ENCODE measurements at regions not wholly inside any gene's neighbourhood (a gene's known extent, or its start where the extent isn't known, plus 50 kb on each side); places are given as distances from the start of the nearest gene placed in this dataset.
A peak's percentile ranks its signal among the peaks of the same experiment; 100 is the strongest.

DNA sequence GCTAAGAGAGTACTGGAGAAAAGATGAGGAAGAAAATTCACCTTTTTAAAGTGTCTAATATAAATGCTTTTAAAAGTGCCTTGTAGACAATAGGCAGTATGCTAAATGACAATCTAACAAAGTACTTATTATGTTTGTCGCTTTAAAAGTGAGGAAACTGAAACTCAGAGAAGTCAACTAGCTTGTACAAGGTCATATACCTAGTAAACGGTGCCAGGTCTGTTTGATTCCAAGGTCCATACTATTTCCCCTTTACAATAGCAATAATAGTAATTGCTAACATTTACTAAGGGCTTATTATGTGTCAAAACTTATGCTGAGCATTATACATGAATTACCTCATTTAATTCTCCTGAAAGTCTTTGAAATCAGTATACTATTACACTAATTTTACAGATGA is 328.6 kb upstream of the SLC24A2 start:
- no peak for DNase-seq (ENCODE audit: low spot score)

DNA sequence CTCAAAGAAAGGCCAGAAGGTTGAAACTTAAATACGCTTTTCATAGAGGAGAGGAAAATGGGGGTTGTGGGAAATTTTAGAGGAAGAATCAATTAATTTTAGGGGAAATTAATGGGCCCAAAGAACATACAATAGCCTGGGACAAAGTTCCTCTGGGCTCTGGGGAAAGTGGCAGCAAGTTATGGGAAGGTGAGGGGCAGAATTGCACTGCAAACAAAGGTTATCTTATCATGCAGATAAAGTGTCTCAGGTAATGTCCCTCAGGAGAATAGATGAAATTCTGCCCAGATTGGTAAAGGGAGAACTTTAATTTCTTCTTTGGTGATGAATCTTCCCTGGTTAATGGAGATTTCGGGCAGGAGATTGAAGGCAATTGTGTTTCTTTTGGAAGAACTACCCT is 326.1 kb upstream of the SLC24A2 start:
- no peak for DNase-seq (ENCODE audit: low spot score)

DNA sequence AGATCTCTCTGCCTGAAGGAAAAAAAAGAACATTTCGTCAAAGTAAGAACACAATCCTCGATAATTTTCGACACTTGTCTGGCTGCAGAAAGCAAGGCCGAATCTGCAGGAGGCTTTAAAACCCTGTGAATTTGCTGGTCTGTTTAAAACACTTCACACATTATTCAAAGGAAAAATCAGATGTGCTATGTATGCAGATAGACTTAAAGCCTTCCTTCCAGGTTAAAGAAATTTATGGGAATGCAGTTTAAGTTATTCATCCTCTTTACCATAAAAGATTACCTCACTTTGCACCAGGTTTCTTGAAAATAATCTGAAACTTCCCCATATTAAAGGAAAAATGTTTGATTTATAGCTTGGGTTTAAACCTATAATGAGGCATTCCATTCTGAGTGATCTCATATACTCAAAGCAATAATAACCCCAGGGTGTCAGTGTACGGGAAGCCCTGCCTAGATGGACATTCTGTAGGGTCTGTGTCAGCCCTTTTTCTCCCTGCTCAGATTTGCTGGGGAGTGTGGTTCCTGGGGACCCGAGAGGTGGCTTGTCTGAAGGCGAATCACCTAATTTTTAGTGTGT is 323.5 kb upstream of the SLC24A2 start:
- no peak for DNase-seq (ENCODE audit: low spot score)

DNA sequence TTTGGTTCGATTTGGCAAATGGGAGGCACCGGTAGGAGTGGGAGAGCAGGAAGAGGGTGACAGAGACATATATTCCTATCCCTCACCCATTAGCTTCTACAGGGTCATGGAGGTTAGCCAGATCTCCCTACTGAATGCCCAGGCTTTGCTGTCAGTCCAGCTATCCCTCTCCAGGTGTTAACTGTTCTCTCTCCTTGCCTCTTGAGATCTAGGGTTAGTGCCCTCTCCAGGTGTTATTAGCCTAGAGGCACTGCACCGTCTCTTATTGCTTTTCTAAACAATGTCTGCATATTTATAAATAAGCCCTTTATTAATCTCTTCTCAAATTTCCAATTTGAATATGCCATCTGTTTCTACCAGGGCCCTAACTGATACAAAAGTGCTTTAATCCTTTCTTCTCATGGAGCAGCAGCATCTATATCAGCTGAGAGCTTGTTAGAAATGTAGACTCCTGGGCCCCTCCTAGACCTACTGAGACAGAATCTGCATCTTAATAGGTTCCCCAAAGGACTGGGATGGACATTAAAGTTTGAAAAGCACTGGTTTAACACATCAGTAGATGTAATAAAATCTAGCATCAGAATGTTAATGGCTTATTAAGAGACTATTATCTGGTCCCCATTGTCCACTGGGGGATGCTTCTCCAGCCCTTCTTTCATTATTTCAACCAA is 322.5 kb upstream of the SLC24A2 start:
- DNase-seq (ENCODE audit: low spot score): no peak

DNA sequence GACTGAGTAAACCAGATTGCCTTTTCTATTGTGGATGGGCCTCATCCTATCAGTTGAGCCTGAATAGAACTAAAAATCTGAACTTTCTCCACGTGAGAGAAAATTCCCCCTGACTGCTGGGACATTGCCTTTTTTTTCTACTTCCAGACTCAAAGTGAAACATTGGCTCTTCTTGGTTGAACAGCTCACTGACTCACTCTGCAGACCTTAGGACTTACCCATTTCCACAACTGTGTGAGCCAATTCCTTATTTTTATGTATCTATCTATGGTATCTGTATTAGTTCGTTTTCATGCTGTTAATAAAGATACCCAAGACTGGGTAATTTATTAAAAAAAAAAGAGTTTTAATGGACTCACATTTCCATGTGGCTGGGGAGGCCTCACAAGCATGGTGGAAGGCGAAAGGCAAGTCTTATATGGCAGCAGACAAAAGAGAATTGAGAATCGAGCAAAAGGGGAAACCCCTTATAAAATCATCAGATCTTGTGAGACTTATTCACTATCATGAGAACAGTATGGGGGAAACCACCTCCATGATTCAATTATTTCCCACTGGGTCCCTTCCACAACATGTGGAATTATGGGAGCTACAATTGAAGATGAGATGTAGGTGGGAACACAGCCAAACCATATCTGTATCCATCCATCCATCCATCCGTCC is 306.7 kb upstream of the SLC24A2 start:
- no peak for DNase-seq (ENCODE audit: low spot score)

DNA sequence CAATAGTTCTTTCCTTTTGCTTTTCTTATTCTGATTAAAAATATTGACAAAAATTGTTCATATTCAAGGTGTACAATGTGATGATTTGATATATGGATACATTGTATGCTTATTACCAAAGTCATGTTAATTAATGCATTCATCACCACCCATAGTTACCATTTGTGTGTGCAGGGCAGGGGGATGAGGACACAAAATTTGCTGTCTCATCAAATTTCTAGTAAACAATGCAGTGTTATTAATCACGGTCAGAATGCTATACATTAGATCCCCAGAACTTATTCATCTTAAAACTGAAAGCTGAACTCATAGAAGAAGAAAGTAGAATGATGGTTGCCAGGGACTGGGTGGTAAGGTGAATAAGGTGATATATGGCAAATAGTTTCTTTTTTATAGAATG is 303.7 kb upstream of the SLC24A2 start:
- no peak for DNase-seq (ENCODE audit: low spot score)

DNA sequence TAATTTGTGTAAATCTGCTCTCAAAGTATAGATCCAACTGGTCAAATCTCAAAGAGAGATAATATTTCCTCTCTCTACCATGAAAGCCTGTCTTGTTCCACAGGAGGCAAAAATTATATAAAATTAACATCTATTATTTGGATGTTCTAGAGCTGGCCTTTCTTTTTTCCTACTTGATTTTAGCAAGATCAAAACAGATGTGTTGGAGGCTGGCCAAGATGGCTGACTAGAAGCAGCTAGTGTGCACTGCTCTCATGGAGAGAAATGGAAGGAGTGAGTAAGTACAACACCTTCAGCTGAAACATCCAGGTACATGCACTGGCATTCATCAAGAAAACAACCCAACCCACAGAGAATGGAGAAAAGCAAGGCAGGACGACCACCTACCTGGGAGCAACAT is 298.6 kb upstream of the SLC24A2 start:
- no peak for DNase-seq (ENCODE audit: low spot score)

DNA sequence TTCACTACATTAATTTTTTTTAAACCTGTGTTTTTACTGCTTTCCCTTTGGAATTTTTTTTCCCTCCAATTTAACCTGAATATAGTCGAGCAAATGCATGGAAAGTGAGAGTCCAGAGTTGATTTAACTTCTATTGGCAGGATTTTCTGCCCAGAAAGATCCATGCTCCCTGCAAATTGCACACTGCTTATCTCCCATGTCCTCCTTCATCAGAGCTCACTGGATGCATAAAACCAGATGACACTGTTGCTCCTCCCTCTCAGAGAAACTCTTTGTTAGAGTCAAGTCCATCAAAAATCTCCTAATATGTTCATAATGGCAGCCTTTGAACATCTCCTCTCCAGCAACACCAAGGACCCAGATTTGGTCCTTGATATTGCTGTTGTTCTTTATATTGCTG is 297.0 kb upstream of the SLC24A2 start:
- DNase-seq (ENCODE audit: low spot score): no peak

DNA sequence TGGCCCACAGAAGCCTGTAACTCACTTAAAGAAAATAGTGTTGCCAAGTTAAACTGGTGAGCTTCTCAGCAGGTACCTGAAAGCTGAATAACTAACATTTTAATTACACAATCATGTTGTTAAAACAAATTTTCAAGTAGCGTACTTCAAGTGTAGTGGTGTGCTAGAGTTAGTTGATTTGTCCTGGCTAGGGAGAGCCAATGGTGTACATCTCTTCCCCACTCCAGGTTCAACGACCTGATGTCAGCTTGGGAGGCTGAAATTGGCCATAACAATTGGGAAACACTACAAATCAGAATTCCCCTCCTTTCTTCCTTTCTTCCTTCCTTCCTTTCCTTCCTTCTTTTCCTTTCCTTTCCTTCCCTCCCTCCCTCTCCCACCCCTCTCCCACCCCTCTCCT is 295.3 kb upstream of the SLC24A2 start:
- DNase-seq (ENCODE audit: low spot score): no peak

DNA sequence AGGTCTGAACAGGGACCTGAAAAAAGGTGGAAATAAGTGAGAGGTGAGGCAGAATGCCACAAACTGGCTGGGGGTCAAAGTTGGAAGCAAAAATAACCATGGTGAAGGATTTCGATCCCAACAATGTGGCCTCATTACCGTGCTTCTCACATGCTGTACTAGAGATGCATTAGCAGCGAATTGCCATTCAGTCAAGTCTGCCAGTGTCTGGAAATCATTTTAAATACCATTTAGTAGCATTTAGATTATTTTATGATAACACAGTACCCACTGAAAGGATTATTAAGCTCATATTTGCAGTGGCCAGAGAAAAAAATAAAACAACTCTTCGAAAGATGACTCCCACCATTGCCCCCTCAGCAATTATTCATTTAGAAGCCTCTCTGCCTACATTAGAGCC is 294.6 kb upstream of the SLC24A2 start:
- DNase-seq (ENCODE audit: low spot score): no peak

DNA sequence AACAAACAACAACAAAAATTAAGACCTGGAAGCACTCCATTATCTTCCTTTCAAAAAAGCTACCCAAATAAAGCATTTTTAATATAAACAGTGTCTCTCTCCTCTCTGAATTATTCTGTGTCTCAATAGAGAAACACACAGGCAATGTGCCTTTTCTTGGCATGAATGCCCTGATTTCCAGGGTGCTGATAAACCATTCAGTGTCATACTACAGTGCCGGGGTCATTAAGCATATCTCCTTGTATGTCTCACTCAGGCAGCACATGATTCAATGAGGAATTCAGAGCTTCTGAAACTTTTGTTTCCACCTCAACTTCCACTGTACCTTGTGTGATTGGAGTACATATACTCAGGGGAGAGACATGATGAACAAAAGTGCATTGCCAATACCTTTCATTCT is 294.0 kb upstream of the SLC24A2 start:
- no peak for DNase-seq (ENCODE audit: low spot score)

DNA sequence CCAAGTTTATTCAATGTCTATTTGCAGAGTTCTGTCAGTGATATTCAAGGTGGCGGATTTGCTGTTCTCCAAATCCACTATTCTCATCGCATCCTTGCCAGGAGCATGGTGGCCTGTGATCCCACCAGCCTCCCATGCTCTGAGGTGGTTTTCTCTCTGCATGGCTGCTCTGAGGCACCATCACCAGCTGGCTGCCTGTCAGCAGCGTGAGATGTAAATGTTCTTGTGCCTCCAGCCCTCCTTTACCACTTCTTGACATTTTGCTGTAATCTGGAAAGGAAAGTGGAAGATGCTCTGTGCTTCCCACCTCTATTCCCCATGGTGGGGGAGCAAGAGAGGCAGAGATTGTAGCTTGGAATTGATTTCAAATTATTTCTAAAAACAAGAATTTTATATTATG is 293.6 kb upstream of the SLC24A2 start:
- DNase-seq (ENCODE audit: low spot score): no peak

DNA sequence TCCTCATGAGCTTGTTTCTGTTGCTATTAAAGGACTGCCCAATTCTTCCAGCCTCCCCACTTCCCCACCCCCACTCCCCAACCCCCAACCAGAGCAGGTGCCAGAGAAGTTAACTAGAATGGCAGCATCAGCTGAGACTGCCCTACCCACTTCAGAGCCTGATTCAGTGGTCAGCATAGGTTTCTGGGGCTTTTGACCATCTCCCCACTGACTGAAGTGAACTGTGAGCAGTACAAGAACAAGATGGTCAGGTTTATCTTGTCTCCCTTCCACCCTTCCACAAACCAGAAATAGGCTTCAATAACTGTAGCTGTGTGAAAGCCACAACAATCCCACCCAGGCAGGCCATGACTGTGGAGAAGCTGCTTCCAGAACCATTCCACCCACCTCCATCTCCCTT is 289.4 kb upstream of the SLC24A2 start:
- no peak for DNase-seq (ENCODE audit: low spot score)

DNA sequence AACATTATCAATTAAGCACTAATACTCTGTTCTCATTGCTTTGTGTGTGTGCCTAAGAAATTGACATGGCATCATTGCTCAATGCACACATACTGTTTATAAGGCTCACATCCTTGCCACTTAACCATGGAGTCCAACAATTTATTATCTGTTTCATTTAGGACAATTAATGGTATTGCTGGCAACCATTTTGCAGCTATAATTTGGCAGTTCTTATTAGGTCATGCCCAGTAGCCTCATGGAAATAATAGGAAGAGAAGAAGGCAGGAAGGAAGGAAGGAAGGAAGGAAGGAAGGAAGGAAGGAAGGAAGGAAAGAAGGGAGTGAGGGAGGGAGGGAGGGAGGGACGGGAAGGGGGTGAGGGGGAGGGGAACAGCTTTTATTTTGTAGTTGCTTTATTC is 285.5 kb upstream of the SLC24A2 start:
- no peak for DNase-seq (ENCODE audit: low spot score)

DNA sequence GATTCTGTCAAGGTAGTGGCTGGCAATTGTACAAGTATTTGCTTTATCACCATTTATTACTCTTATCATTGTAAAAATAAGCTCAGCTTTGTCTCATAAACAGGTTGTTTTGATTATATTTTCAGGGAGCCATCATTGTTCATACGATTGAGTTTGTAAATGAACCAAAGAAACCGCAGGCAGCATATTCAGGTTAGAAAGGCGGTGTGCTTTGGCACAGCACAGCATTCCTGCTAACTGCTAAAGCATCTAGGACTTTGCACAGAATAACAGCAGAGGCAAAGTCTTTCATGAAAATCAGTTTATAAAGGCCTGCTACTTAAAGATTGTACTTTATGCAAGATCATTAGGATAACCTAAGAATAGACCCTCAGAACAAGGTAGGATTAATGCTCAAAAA is 281.5 kb upstream of the SLC24A2 start:
- no peak for DNase-seq (ENCODE audit: low spot score)

DNA sequence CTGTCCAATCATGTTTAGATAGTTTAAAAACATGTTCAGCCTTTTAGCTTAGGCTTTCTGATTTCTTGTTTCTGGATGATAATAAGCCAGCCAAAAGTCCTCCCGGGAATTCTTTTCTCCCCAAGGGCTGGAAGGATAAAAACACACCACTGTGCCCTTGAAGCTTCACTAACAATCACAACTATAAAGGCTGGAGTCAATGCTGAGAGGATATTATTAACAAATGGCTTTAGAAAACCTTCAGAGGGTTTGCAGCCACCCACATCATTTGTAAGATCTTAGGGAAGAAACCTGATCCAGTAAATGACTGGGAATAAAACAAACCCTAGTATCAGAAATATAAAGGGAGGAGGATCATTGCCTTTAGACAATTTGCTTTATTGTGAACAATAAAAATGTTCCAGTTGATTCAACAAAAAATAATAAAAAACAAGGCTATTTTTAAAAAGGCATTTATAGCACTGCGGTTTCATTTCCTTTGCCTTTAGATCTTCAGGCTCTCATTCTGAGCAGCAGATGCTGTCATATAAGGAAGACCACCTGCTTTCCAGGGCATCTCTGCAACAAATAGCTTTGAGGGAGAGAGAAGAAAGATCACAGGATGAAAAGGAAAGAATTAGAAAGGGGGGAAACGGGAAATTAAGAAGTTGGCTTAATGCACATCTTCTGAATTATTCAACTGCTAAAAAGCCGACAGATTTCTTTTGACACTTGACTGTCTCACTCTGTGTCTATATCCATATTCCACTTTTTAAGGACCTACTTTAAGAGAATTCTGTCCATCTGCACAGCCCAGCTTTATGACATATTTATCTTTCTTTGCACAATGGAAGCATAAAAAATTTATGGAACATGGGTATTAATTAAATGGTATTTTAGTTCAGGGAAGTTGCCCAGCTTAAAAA is 277.2 kb upstream of the SLC24A2 start:
- no peak for DNase-seq (ENCODE audit: low spot score)

DNA sequence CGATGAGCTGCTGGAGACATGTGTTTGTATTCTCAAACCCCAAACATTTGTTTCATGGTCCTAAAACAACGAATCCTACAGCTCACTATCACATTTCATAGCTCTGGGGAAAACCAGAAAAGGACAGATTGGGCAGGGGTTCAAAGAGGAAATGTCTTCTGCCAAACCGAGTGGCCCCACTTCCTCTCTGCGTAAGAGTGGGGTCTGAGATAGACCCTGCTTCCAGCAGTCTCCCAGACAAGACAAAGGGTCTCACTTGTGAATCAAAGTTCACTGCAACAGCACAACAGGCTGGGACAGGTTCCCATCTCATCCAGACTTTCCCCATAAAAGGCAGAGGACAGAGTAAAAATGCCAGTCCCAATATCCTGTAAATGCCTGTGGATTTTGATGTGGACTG is 276.2 kb upstream of the SLC24A2 start:
- no peak for DNase-seq (ENCODE audit: low spot score)

DNA sequence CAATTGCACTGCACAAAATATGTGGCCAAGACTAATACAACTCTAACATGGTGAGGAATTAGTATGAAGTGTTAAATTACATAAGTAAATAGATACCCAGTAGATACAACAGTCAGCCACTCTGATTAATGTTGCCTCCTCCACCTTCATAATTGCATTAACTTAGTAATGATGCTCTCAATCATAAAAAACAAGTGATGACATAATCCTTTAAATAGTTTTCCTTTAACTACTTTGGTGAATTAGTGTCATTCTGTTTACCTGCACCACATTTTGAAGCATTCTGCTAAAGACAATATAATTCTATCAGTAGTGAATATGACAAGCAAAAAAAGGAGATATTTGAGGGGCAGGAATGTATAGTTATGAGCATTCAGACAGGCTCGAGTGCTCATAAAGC is 265.9 kb upstream of the SLC24A2 start:
- DNase-seq (ENCODE audit: low spot score): no peak

DNA sequence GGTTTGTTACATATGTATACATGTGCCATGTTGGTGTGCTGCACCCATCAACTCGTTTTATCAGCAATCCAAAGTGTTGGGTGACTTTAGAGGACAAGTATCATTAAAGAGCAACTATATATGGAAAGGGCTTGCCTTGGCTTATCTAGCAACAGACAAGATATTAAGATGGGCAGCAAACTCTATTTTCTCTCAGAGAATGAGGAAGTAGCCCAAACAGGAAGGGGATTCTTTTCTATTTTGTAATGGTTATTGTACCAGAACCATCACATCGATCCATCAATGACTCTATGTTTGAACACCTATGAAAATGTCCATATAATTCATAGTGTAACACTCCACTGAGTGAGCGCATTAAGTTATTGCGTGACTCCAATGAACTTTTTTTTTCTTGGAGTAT is 260.1 kb upstream of the SLC24A2 start:
- DNase-seq (ENCODE audit: low spot score): no peak

DNA sequence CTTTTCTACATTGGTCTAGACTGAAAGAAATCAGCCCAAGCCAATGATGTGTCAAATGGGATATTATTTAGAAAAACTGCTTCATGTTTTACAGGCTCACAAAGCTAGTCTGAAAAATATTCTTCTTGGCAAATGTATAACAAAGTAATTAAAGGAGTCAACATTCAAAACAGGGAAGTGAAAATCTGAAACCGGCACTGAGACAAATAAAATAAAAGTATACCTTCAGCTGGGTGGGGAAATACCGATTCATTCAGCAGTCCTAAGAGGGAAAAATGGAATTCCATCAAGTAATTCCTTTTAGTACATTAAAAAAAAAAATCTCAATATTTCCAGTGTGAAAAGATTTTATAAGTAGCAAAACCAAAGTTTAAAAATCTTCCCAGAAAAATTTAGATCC is 259.6 kb upstream of the SLC24A2 start:
- DNase-seq (ENCODE audit: low spot score): no peak

DNA sequence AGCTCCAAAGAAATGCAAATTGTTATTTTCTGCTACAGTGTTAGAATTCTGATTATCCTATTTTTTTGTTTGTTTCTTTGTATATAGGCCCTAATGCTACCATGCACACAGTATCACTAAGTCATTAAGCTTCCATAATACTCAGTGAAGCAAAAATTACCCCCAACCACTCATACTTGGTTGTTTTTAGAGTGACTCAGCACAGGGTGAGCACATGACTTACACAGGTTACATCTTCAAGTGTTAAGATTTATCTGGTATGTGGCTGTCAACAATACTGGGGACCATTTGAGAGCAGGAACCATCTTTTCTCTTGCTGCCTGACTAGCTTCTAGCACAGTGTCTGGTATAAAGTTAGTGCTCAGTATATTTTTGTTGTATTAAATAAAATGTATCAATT is 255.8 kb upstream of the SLC24A2 start:
- peak; percentile 29 for DNase-seq (ENCODE audit: low spot score)

DNA sequence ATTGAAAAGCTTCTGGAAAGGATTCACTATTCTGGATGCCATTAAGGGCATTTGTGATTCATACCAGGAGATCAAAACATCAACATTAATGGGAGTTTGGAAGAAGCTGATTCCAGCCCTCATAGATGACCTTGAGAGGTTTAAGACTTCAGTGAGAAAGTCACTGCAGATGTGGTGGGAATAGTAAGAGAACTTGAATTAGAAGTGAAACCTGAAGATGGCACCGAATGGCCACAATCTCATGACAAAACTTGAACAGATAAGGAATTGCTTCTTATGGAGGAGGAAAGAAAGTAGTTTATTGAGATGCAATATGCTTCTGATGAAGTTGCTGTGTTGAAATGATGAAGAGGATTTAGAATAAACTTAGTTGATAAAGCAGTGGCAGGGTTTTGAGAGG is 254.6 kb upstream of the SLC24A2 start:
- no peak for DNase-seq (ENCODE audit: low spot score)

DNA sequence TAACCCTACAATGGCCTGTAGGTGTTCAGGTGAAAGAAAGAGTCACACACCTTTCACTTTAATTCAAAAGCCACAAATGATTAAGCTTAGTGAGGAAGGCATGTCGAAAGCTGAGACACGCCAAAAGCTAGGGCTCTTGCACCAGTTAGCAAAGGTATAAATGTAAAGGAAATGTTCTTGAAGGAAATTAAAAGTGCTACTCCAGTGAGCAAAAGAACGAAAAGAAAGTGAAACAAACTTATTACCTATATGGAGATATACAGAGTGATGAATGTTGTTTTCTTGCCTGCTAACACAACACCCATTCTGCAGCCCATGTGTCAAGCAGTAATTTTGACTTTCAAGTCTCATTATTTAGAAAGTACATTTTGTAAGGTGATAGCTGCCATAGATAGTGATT is 254.2 kb upstream of the SLC24A2 start:
- DNase-seq (ENCODE audit: low spot score): no peak

All from A172 (cell line).